CD14-positive monocyte (primary cell): ENCODE measurements at regions not wholly inside any gene's neighbourhood (a gene's known extent, or its start where the extent isn't known, plus 50 kb on each side); places are given as distances from the start of the nearest gene placed in this dataset.
"Not testable (repeated sequence)": the region's sequence is repeated elsewhere in the genome, so short reads cannot be mapped to it uniquely, and the experiment has no call there.

Experiments used
- DNase-seq, 3 donors: peaks; one replicate each; pipeline ENCODE4 v3.0.0-alpha.2; 2011 to 2022
- H2AFZ ChIP-seq: 2 replicates; pipeline ENCODE4 v1.6.0; 2012; ENCODE audit warnings: mild to moderate bottlenecking, low read depth, low read length, inconsistent platforms; ENCODE audit not compliant: insufficient read depth, poor library complexity, severe bottlenecking
- H3K27ac ChIP-seq, 2 donors: 1 replicate in 1 of 2; 2 replicates in 1 of 2; pipeline ENCODE4 v1.5.1; 2012 to 2013; ENCODE audit warnings: low read length in 2 of 2, control low read depth in 1 of 2, inconsistent platforms in 1 of 2, low read depth in 1 of 2, mild to moderate bottlenecking in 1 of 2
- H3K27me3 ChIP-seq, 2 donors: one replicate each; pipeline versions ENCODE4 v1.6.0 to v1.6.1; 2011 to 2013; ENCODE audit warnings: low read length in 2 of 2; ENCODE audit not compliant: control insufficient read depth in 2 of 2, insufficient read depth in 2 of 2
- H3K36me3 ChIP-seq, 2 donors: replicated peaks in 1 of 2; 1 replicate in 1 of 2; 2 replicates in 1 of 2; pipeline versions ENCODE4 v1.5.1 to v1.6.1; 2012 to 2013; ENCODE audit warnings: low read length in 2 of 2, control low read depth in 1 of 2, inconsistent platforms in 1 of 2, mild to moderate bottlenecking in 1 of 2; ENCODE audit not compliant: insufficient read depth in 2 of 2, control insufficient read depth in 1 of 2
- H3K4me1 ChIP-seq, 2 donors: 1 replicate in 1 of 2; 2 replicates in 1 of 2; pipeline versions ENCODE4 v1.5.1 to v1.6.1; 2012 to 2013; ENCODE audit warnings: low read length in 2 of 2, control low read depth in 1 of 2, inconsistent platforms in 1 of 2, mild to moderate bottlenecking in 1 of 2, moderate library complexity in 1 of 2; ENCODE audit not compliant: insufficient read depth in 2 of 2, control insufficient read depth in 1 of 2
- H3K4me2 ChIP-seq: replicated peaks from 2 replicates; pipeline ENCODE3; 2012; ENCODE audit warnings: low read length, moderate library complexity, mild to moderate bottlenecking; ENCODE audit not compliant: poor library complexity, severe bottlenecking; ENCODE audit errors: extremely low read depth
- H3K4me3 ChIP-seq, 3 experiments: fragments of 200-600 bp in 1 of 3; sonication (generic) in 1 of 3; replicated peaks in 1 of 3; 1 replicate in 2 of 3; 2 replicates in 1 of 3; pipeline ENCODE4 v1.5.1; 2011 to 2013; ENCODE audit warnings: low read length in 3 of 3, mild to moderate bottlenecking in 3 of 3, control low read depth in 2 of 3, low read depth in 2 of 3, inconsistent platforms in 1 of 3, moderate library complexity in 1 of 3
- H3K79me2 ChIP-seq: 2 replicates; pipeline ENCODE4 v1.6.0; 2012; ENCODE audit warnings: mild to moderate bottlenecking, control low read depth, inconsistent platforms, low read length, moderate library complexity; ENCODE audit not compliant: insufficient read depth
- H3K9ac ChIP-seq: 2 replicates; pipeline ENCODE4 v1.6.0; 2017; ENCODE audit warnings: low read length, mild to moderate bottlenecking; ENCODE audit not compliant: insufficient read depth, poor library complexity, severe bottlenecking
- H3K9me3 ChIP-seq, 2 donors: replicated peaks in 1 of 2; 1 replicate in 1 of 2; 2 replicates in 1 of 2; pipeline versions ENCODE4 v1.5.1 to v1.6.1; 2012 to 2013; ENCODE audit warnings: low read length in 2 of 2, control low read depth in 1 of 2; ENCODE audit not compliant: control insufficient read depth in 1 of 2, insufficient read depth in 1 of 2
- H4K20me1 ChIP-seq: 2 replicates; pipeline ENCODE4 v1.6.0; 2012; ENCODE audit warnings: mild to moderate bottlenecking, low read length, control low read depth, moderate library complexity; ENCODE audit not compliant: insufficient read depth
- H3K27ac Mint-ChIP-seq, 7 donors: one replicate each; pipeline ENCODE4 v1.8.0; 2020; ENCODE audit warnings: mild to moderate bottlenecking in 7 of 7, mixed read lengths in 7 of 7, moderate library complexity in 6 of 7, inconsistent platforms in 2 of 7
- H3K27me3 Mint-ChIP-seq, 3 donors: one replicate each; pipeline ENCODE4 v1.8.0; 2021 to 2022; ENCODE audit warnings: low read depth in 3 of 3, mild to moderate bottlenecking in 3 of 3, mixed read lengths in 3 of 3, moderate library complexity in 3 of 3, inconsistent platforms in 1 of 3
- H3K36me3 Mint-ChIP-seq, 2 donors: one replicate each; pipeline ENCODE4 v1.8.0; 2020; ENCODE audit warnings: mixed read lengths in 2 of 2, inconsistent platforms in 1 of 2, mild to moderate bottlenecking in 1 of 2
- H3K4me1 Mint-ChIP-seq: one replicate; pipeline ENCODE4 v1.8.0; 2020; ENCODE audit warnings: mild to moderate bottlenecking, mixed read lengths
- H3K4me3 Mint-ChIP-seq, 2 donors: one replicate each; pipeline ENCODE4 v1.8.0; 2020; ENCODE audit warnings: mild to moderate bottlenecking in 2 of 2, mixed read lengths in 2 of 2, moderate library complexity in 1 of 2
- H3K9me3 Mint-ChIP-seq, 7 donors: one replicate each; pipeline ENCODE4 v1.8.0; 2020 to 2022; ENCODE audit warnings: mixed read lengths in 7 of 7, mild to moderate bottlenecking in 6 of 7, moderate library complexity in 6 of 7, inconsistent platforms in 2 of 7
- WGBS: methylation state at CpG from one replicate; pipeline ENCODE4 v1.1.5; 2013; ENCODE audit warnings: missing lambda C conversion rate; ENCODE audit not compliant: insufficient coverage; 5-methylcytosine and 5-hydroxymethylcytosine counted together
- intact Hi-C, 2 donors: fragments of 100-400 bp; cut with micrococcal nuclease; formaldehyde crosslinking; loops; one replicate each; pipeline versions ENCODE4 v1.15.0 to v1.15.1; 2023
- TF ChIP-seq, protein P1 (sequence below): fragments of 200-600 bp; IDR thresholded peaks from one replicate; pipeline ENCODE4 v1.8.0; 2022; ENCODE audit warnings: antibody characterized with exemption, mild to moderate bottlenecking

DNA sequence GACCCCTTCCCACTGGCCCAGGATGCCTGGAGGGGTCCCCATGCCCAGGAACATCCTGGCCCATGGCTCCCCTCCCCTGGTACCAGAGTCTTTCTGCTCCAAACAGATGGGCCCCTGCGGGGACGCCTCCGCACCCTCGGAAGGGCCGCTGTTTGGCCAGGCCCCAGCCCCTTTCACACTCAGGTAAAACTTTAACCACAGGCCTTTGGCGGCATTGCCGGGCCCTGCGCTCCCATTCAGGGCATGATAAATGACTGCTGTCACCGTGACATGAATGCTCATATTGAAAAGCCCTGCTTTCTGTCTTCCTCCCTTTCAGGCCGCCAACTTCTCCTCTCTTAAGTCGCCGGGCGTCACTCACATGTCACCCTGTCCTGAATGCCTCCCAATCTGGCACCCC lies 141.5 kb upstream of the TOP1 start:
- 60% methylated on average over 9 of the region's 13 CpGs for WGBS
- TF ChIP-seq, protein P1, sequence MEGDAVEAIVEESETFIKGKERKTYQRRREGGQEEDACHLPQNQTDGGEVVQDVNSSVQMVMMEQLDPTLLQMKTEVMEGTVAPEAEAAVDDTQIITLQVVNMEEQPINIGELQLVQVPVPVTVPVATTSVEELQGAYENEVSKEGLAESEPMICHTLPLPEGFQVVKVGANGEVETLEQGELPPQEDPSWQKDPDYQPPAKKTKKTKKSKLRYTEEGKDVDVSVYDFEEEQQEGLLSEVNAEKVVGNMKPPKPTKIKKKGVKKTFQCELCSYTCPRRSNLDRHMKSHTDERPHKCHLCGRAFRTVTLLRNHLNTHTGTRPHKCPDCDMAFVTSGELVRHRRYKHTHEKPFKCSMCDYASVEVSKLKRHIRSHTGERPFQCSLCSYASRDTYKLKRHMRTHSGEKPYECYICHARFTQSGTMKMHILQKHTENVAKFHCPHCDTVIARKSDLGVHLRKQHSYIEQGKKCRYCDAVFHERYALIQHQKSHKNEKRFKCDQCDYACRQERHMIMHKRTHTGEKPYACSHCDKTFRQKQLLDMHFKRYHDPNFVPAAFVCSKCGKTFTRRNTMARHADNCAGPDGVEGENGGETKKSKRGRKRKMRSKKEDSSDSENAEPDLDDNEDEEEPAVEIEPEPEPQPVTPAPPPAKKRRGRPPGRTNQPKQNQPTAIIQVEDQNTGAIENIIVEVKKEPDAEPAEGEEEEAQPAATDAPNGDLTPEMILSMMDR, result no peak
- no peak for DNase-seq
- intact Hi-C loops, result no loop called here
- Mint-ChIP-seq H3K4me1 (peaks cover 45% of the 10 kb centered on the region), H3K9me3 (peaks cover 0 to 2% (median 0%) of the 10 kb centered on the region in 7 donors), H3K36me3 (no peaks in the 10 kb centered on the region), H3K27ac (no peak overlapping the region), H3K4me3 (no peak overlapping the region), H3K27me3 (peaks cover 0 to 1% (median 1%) of the 10 kb centered on the region in 3 donors)
- Histone ChIP-seq H3K9ac (no peak overlapping the region), H3K9me3 (no peaks in the 10 kb centered on the region), H3K27ac (no peak overlapping the region), H3K36me3 (no peaks in the 10 kb centered on the region), H3K4me2 (no peak overlapping the region), H3K4me1 (peaks cover 24 to 35% of the 10 kb centered on the region in 2 donors), H4K20me1 (no peaks in the 10 kb centered on the region), H2AFZ (no peak overlapping the region), H3K79me2 (no peaks in the 10 kb centered on the region), H3K27me3 (no peaks in the 10 kb centered on the region), H3K4me3 (no peak overlapping the region)

- H3K4me3 ChIP-seq, H3K9ac ChIP-seq, H3K27me3 Mint-ChIP-seq, H3K36me3 Mint-ChIP-seq, H3K4me2 ChIP-seq, H3K36me3 ChIP-seq, intact Hi-C loops, H3K27ac ChIP-seq, H3K27ac Mint-ChIP-seq, H3K9me3 Mint-ChIP-seq, H3K9me3 ChIP-seq, H2AFZ ChIP-seq, H3K4me3 Mint-ChIP-seq, H3K27me3 ChIP-seq, H3K79me2 ChIP-seq, H4K20me1 ChIP-seq: not testable (repeated sequence)
- 43% methylated on average over 1 of the region's 3 CpGs for WGBS
- peak in 1 of 3 donors; percentile 18 for DNase-seq
- H3K4me1 ChIP-seq, result peaks cover 27 to 29% of the 10 kb centered on the region in 2 donors
- peaks cover 42% of the 10 kb centered on the region for H3K4me1 Mint-ChIP-seq
Observed at GRCh38 chr20:40889266-40889665, 139.4 kb upstream of the TOP1 start.
